ENCODE measurements at regions not wholly inside any gene's neighbourhood (a gene's known extent, or its start where the extent isn't known, plus 50 kb on each side); places are given as distances from the start of the nearest gene placed in this dataset.
A peak's percentile ranks its signal among the peaks of the same experiment; 100 is the strongest.
"Not testable (repeated sequence)": the region's sequence is repeated elsewhere in the genome, so short reads cannot be mapped to it uniquely, and the experiment has no call there.

GRCh38 chr2:239548965-239549595, 148.3 kb upstream of the HDAC4 start:
- Histone ChIP-seq H4K20me1 (ENCODE audit: control insufficient read depth, extremely low read depth, insufficient read depth, low read length) (no peaks in the 10 kb centered on the region), H3K36me3 (ENCODE audit: control insufficient read depth in 2 of 2, extremely low read depth in 1 of 2, insufficient read depth in 2 of 2, low read length in 2 of 2) (no peaks in the 10 kb centered on the region), H3K79me2 (ENCODE audit: control insufficient read depth, insufficient read depth, low read length) (no peaks in the 10 kb centered on the region), H3K9ac (ENCODE audit: control insufficient read depth, extremely low read depth, insufficient read depth, low read length) (no peak overlapping the region), H3K9me1 (ENCODE audit: control insufficient read depth, extremely low read depth, insufficient read depth, low read length) (no peaks in the 10 kb centered on the region), H2AFZ (ENCODE audit: control insufficient read depth, low read length) (no peak overlapping the region), H3K4me2 (ENCODE audit: control insufficient read depth, extremely low read depth, insufficient read depth, low read depth, low read length) (peak overlapping the region; percentile 47), H3K9me3 (ENCODE audit: control insufficient read depth, low read depth, low read length) (no peaks in the 10 kb centered on the region), H3K4me3 (ENCODE audit: control insufficient read depth in 2 of 3, extremely low read depth in 1 of 3, insufficient read depth in 2 of 3, low read depth in 1 of 3, low read length in 3 of 3) (no peak overlapping the region), H3K27me3 (ENCODE audit: control insufficient read depth, extremely low read depth, insufficient read depth, low read length) (no peaks in the 10 kb centered on the region), H3K27ac (ENCODE audit: control insufficient read depth, insufficient read depth, low read length) (peak overlapping the region; percentile 49), H3K4me1 (ENCODE audit: control insufficient read depth, extremely low read depth, insufficient read depth, low read length) (peaks cover 22% of the 10 kb centered on the region)
- dilution Hi-C loops (cut with MboI; ENCODE audit: extremely low pct_ligation_motif_present, low sequenced_read_pairs), result no loop called here
- TF ChIP-seq, protein P1, sequence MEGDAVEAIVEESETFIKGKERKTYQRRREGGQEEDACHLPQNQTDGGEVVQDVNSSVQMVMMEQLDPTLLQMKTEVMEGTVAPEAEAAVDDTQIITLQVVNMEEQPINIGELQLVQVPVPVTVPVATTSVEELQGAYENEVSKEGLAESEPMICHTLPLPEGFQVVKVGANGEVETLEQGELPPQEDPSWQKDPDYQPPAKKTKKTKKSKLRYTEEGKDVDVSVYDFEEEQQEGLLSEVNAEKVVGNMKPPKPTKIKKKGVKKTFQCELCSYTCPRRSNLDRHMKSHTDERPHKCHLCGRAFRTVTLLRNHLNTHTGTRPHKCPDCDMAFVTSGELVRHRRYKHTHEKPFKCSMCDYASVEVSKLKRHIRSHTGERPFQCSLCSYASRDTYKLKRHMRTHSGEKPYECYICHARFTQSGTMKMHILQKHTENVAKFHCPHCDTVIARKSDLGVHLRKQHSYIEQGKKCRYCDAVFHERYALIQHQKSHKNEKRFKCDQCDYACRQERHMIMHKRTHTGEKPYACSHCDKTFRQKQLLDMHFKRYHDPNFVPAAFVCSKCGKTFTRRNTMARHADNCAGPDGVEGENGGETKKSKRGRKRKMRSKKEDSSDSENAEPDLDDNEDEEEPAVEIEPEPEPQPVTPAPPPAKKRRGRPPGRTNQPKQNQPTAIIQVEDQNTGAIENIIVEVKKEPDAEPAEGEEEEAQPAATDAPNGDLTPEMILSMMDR (optimal IDR thresholded peaks at IDR 0.05 in 1 of 3, IDR thresholded peaks at IDR 0.05 in 1 of 3, conservative IDR thresholded peaks at IDR 0.05 in 1 of 3; ENCODE audit: extremely low read depth in 1 of 3, insufficient read depth in 2 of 3, low read length in 3 of 3), result no peak
- TF ChIP-seq EZH2 (IDR thresholded peaks at IDR 0.05; ENCODE audit: low read length), result no peak
- DNase-seq (ENCODE audit: low read depth, low spot score) (no peak), FAIRE-seq (no peak)

- Histone ChIP-seq H3K9me3 (ENCODE audit: control insufficient read depth, low read depth, low read length) (no peaks in the 10 kb centered on the region), H3K4me1 (ENCODE audit: control insufficient read depth, extremely low read depth, insufficient read depth, low read length) (peaks cover 22% of the 10 kb centered on the region), H3K36me3 (ENCODE audit: control insufficient read depth in 2 of 2, extremely low read depth in 1 of 2, insufficient read depth in 2 of 2, low read length in 2 of 2) (no peaks in the 10 kb centered on the region), H4K20me1 (ENCODE audit: control insufficient read depth, extremely low read depth, insufficient read depth, low read length) (no peaks in the 10 kb centered on the region), H2AFZ (ENCODE audit: control insufficient read depth, low read length) (no peak overlapping the region), H3K4me2 (ENCODE audit: control insufficient read depth, extremely low read depth, insufficient read depth, low read depth, low read length) (no peak overlapping the region), H3K79me2 (ENCODE audit: control insufficient read depth, insufficient read depth, low read length) (no peaks in the 10 kb centered on the region), H3K27me3 (ENCODE audit: control insufficient read depth, extremely low read depth, insufficient read depth, low read length) (no peaks in the 10 kb centered on the region), H3K9me1 (ENCODE audit: control insufficient read depth, extremely low read depth, insufficient read depth, low read length) (no peaks in the 10 kb centered on the region), H3K27ac (ENCODE audit: control insufficient read depth, insufficient read depth, low read length) (no peak overlapping the region), H3K9ac (ENCODE audit: control insufficient read depth, extremely low read depth, insufficient read depth, low read length) (no peak overlapping the region), H3K4me3 (ENCODE audit: control insufficient read depth in 2 of 3, extremely low read depth in 1 of 3, insufficient read depth in 2 of 3, low read depth in 1 of 3, low read length in 3 of 3) (no peak overlapping the region)
- DNase-seq (ENCODE audit: low read depth, low spot score) (peak; percentile 90), FAIRE-seq (peak; percentile 90)
- dilution Hi-C loops (cut with MboI; ENCODE audit: extremely low pct_ligation_motif_present, low sequenced_read_pairs), result no loop called here
- no peak for TF ChIP-seq EZH2 (IDR thresholded peaks at IDR 0.05; ENCODE audit: low read length)
- TF ChIP-seq, protein P1 (optimal IDR thresholded peaks at IDR 0.05 in 1 of 3, IDR thresholded peaks at IDR 0.05 in 1 of 3, conservative IDR thresholded peaks at IDR 0.05 in 1 of 3; ENCODE audit: extremely low read depth in 1 of 3, insufficient read depth in 2 of 3, low read length in 3 of 3), result no peak
Measured at GRCh38 chr2:239548451-239548871, 147.6 kb upstream of the HDAC4 start.

GRCh38 chr2:239547140-239547539, 146.3 kb upstream of the HDAC4 start:
- H3K79me2 ChIP-seq (ENCODE audit: control insufficient read depth, insufficient read depth, low read length); H3K27ac ChIP-seq (ENCODE audit: control insufficient read depth, insufficient read depth, low read length); H3K9me3 ChIP-seq (ENCODE audit: control insufficient read depth, low read depth, low read length); H3K36me3 ChIP-seq (ENCODE audit: control insufficient read depth in 2 of 2, extremely low read depth in 1 of 2, insufficient read depth in 2 of 2, low read length in 2 of 2); H3K4me2 ChIP-seq (ENCODE audit: control insufficient read depth, extremely low read depth, insufficient read depth, low read depth, low read length); DNase-seq (ENCODE audit: low read depth, low spot score); H3K9ac ChIP-seq (ENCODE audit: control insufficient read depth, extremely low read depth, insufficient read depth, low read length); H2AFZ ChIP-seq (ENCODE audit: control insufficient read depth, low read length); H4K20me1 ChIP-seq (ENCODE audit: control insufficient read depth, extremely low read depth, insufficient read depth, low read length); H3K9me1 ChIP-seq (ENCODE audit: control insufficient read depth, extremely low read depth, insufficient read depth, low read length); H3K27me3 ChIP-seq (ENCODE audit: control insufficient read depth, extremely low read depth, insufficient read depth, low read length); dilution Hi-C loops (cut with MboI; ENCODE audit: extremely low pct_ligation_motif_present, low sequenced_read_pairs); FAIRE-seq; H3K4me3 ChIP-seq (ENCODE audit: control insufficient read depth in 2 of 3, extremely low read depth in 1 of 3, insufficient read depth in 2 of 3, low read depth in 1 of 3, low read length in 3 of 3): not testable (repeated sequence)
- peaks cover 22% of the 10 kb centered on the region for H3K4me1 ChIP-seq (ENCODE audit: control insufficient read depth, extremely low read depth, insufficient read depth, low read length)

Data from keratinocyte (primary cell).